Panc1 (cell line): ENCODE measurements at regions not wholly inside any gene's neighbourhood (a gene's known extent, or its start where the extent isn't known, plus 50 kb on each side); places are given as distances from the start of the nearest gene placed in this dataset.

Experiments used
- POLR2AphosphoS5 ChIP-seq: IDR thresholded peaks from 2 replicates; pipeline ENCODE4 v1.6.1; 2012; ENCODE audit warnings: mild to moderate bottlenecking, low read depth, low read length, moderate library complexity
- REST ChIP-seq, 2 experiments: IDR thresholded peaks; 2 replicates each; pipeline ENCODE4 v1.6.1; 2011 to 2012; ENCODE audit warnings: low read depth in 2 of 2, control low read depth in 1 of 2, low read length in 1 of 2, mild to moderate bottlenecking in 1 of 2, moderate library complexity in 1 of 2; ENCODE audit not compliant: insufficient read depth in 1 of 2
- SIN3A ChIP-seq: IDR thresholded peaks from 2 replicates; pipeline ENCODE4 v1.6.1; 2012; ENCODE audit warnings: low read depth, mild to moderate bottlenecking, low read length, moderate library complexity, borderline replicate concordance; ENCODE audit not compliant: insufficient read depth
- TF ChIP-seq, protein P1 (sequence below): fragments of 450-650 bp; IDR thresholded peaks from 2 replicates; pipeline ENCODE4 v1.5.1; 2017; ENCODE audit warnings: mild to moderate bottlenecking

- TF ChIP-seq POLR2AphosphoS5, result no peak
- TF ChIP-seq, protein P1, sequence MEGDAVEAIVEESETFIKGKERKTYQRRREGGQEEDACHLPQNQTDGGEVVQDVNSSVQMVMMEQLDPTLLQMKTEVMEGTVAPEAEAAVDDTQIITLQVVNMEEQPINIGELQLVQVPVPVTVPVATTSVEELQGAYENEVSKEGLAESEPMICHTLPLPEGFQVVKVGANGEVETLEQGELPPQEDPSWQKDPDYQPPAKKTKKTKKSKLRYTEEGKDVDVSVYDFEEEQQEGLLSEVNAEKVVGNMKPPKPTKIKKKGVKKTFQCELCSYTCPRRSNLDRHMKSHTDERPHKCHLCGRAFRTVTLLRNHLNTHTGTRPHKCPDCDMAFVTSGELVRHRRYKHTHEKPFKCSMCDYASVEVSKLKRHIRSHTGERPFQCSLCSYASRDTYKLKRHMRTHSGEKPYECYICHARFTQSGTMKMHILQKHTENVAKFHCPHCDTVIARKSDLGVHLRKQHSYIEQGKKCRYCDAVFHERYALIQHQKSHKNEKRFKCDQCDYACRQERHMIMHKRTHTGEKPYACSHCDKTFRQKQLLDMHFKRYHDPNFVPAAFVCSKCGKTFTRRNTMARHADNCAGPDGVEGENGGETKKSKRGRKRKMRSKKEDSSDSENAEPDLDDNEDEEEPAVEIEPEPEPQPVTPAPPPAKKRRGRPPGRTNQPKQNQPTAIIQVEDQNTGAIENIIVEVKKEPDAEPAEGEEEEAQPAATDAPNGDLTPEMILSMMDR, result no peak
- no peak for TF ChIP-seq SIN3A
- TF ChIP-seq REST (IDR thresholded peaks at IDR 0.05; ENCODE audit: insufficient read depth in 1 of 2, low read depth in 2 of 2, low read length in 1 of 2), result no peak
Measured at GRCh38 chr15:96108405-96108804, 222.1 kb upstream of the NR2F2 start.
